Thyroid gland (tissue), 4 donors: ENCODE measurements at regions not wholly inside any gene's neighbourhood (a gene's known extent, or its start where the extent isn't known, plus 50 kb on each side); places are given as distances from the start of the nearest gene placed in this dataset.

Source experiments
- CTCF ChIP-seq, 6 experiments: fragments of 200-600 bp in 3 of 6; fragments of 450-650 bp in 3 of 6; sonication (generic) in 3 of 6; IDR thresholded peaks; one replicate each; pipeline ENCODE4 v1.5.1; 2016 to 2019; ENCODE audit warnings: antibody characterized with exemption in 6 of 6, mild to moderate bottlenecking in 2 of 6, inconsistent platforms in 1 of 6, moderate library complexity in 1 of 6
- POLR2A ChIP-seq, 2 donors: fragments of 450-650 bp; IDR thresholded peaks; one replicate each; pipeline ENCODE4 v1.6.1; 2017; ENCODE audit warnings: antibody characterized with exemption in 2 of 2, mild to moderate bottlenecking in 2 of 2, moderate library complexity in 1 of 2

GRCh38 chr10:36943544-36943943 lies 181.9 kb upstream of the ANKRD30A start:
- TF ChIP-seq CTCF (IDR thresholded peaks at IDR 0.05) (no peak), POLR2A (IDR thresholded peaks at IDR 0.05) (no peak)
